DMS79 treated with DMSO at 0.1 percent for 48 hours (cell line): ENCODE measurements at regions not wholly inside any gene's neighbourhood (a gene's known extent, or its start where the extent isn't known, plus 50 kb on each side); places are given as distances from the start of the nearest gene placed in this dataset.

Experiments used
- DNase-seq: peaks from one replicate; lab custom pipeline; 2025; lab: John Stamatoyannopoulos, UW

GRCh38 chr6:145323646-145324045, 411.7 kb downstream of the EPM2A start:
- DNase-seq: no peak

GRCh38 chr6:145327586-145327985, 407.7 kb downstream of the EPM2A start:
- no peak for DNase-seq

- no peak for DNase-seq
Measured at GRCh38 chr6:145329257-145329656, 406.1 kb downstream of the EPM2A start.

GRCh38 chr6:145331066-145331465, 404.3 kb downstream of the EPM2A start:
- DNase-seq: no peak

GRCh38 chr6:145332011-145332410, 403.3 kb downstream of the EPM2A start:
- DNase-seq: no peak

- DNase-seq: no peak
Measured at GRCh38 chr6:145336119-145336518, 399.2 kb downstream of the EPM2A start.

GRCh38 chr6:145339089-145339488, 396.2 kb downstream of the EPM2A start:
- DNase-seq: no peak

GRCh38 chr6:145340256-145340655, 395.1 kb downstream of the EPM2A start:
- DNase-seq: no peak

- DNase-seq: no peak
Measured at GRCh38 chr6:145345094-145345493, 390.2 kb downstream of the EPM2A start.

GRCh38 chr6:145347216-145347615, 388.1 kb downstream of the EPM2A start:
- DNase-seq: no peak

- DNase-seq: no peak
Measured at GRCh38 chr6:145349950-145350510, 385.3 kb downstream of the EPM2A start.

GRCh38 chr6:145350928-145351327, 384.4 kb downstream of the EPM2A start:
- no peak for DNase-seq

GRCh38 chr6:145352382-145353080, 382.8 kb downstream of the EPM2A start:
- DNase-seq: no peak

GRCh38 chr6:145360865-145361264, 374.5 kb downstream of the EPM2A start:
- no peak for DNase-seq

- no peak for DNase-seq
Measured at GRCh38 chr6:145367149-145367548, 368.2 kb downstream of the EPM2A start.

GRCh38 chr6:145368075-145368474, 367.2 kb downstream of the EPM2A start:
- DNase-seq: no peak

GRCh38 chr6:145370559-145370958, 364.8 kb downstream of the EPM2A start:
- no peak for DNase-seq

GRCh38 chr6:145372671-145373151, 362.6 kb downstream of the EPM2A start:
- no peak for DNase-seq

- no peak for DNase-seq
Measured at GRCh38 chr6:145373826-145374225, 361.5 kb downstream of the EPM2A start.

- no peak for DNase-seq
Measured at GRCh38 chr6:145374570-145374969, 360.8 kb downstream of the EPM2A start.

- DNase-seq: no peak
Measured at GRCh38 chr6:145375502-145375901, 359.8 kb downstream of the EPM2A start.

GRCh38 chr6:145380186-145380585, 355.1 kb downstream of the EPM2A start:
- DNase-seq: no peak

- no peak for DNase-seq
Measured at GRCh38 chr6:145381941-145382340, 353.4 kb downstream of the EPM2A start.

GRCh38 chr6:145383428-145383827, 351.9 kb downstream of the EPM2A start:
- DNase-seq: no peak
